ENCODE measurements at regions not wholly inside any gene's neighbourhood (a gene's known extent, or its start where the extent isn't known, plus 50 kb on each side); places are given as distances from the start of the nearest gene placed in this dataset.

DNA sequence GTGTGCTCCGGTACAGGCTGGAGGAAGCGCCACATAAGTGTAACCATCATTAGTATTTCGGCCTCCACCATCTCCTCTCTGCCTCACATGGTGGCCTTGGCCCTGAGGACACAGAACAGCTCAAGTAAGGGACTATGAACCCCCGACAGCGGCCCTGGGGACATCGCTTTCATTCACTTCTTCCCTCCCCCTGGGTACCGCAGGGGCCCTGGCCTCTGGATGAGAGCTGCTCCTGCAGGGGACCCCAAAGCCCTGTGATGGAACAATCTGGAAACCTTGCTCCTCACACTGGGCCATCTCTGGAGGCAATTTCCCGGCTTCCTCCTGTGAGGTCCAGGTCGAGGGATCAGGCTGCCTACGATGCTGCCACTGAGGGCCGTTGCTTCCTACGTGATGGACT is 565.5 kb downstream of the BRD1 start:
- no peak for TF ChIP-seq HDAC6 (IDR thresholded peaks at IDR 0.05; ENCODE audit: low read depth, low read length)
- no peak for TF ChIP-seq CHD4 (IDR thresholded peaks at IDR 0.05; ENCODE audit: borderline replicate concordance, low read length)
- no peak for TF ChIP-seq POLR2A (IDR thresholded peaks at IDR 0.05; ENCODE audit: insufficient read depth in 1 of 2, low read depth in 2 of 2, low read length in 2 of 2)
- no peak for TF ChIP-seq ZNF496 (CRISPR knock-in tag; IDR thresholded peaks at IDR 0.05; ENCODE audit: insufficient replicate concordance)
- TF ChIP-seq CAMTA2 (CRISPR knock-in tag; IDR thresholded peaks at IDR 0.05; ENCODE audit: borderline replicate concordance) = no peak
- no peak for TF ChIP-seq ZNF639 (CRISPR knock-in tag; conservative IDR thresholded peaks at IDR 0.05)
- TF ChIP-seq BRCA1 (CRISPR knock-in tag; IDR thresholded peaks at IDR 0.05) = no peak

Data from HepG2 (cell line).